ENCODE measurements at regions not wholly inside any gene's neighbourhood (a gene's known extent, or its start where the extent isn't known, plus 50 kb on each side); places are given as distances from the start of the nearest gene placed in this dataset.
A peak's percentile ranks its signal among the peaks of the same experiment; 100 is the strongest.

GRCh38 chr13:95352486-95352885 is 51.2 kb upstream of the ABCC4 start:
- no peak for DNase-seq (ENCODE audit: low spot score)

- DNase-seq (ENCODE audit: low spot score), result no peak
Measured at GRCh38 chr13:95354156-95354555, 52.9 kb upstream of the ABCC4 start.

- no peak for DNase-seq (ENCODE audit: low spot score)
Measured at GRCh38 chr13:95354680-95355487, 53.6 kb upstream of the ABCC4 start.

- DNase-seq (ENCODE audit: low spot score), result peak; percentile 29
Measured at GRCh38 chr13:95355494-95355893, 54.2 kb upstream of the ABCC4 start.

GRCh38 chr13:95356916-95357315 is 55.7 kb upstream of the ABCC4 start:
- no peak for DNase-seq (ENCODE audit: low spot score)

- DNase-seq (ENCODE audit: low spot score), result no peak
Measured at GRCh38 chr13:95357875-95358274, 56.6 kb upstream of the ABCC4 start.

- no peak for DNase-seq (ENCODE audit: low spot score)
Measured at GRCh38 chr13:95360052-95360451, 58.8 kb upstream of the ABCC4 start.

GRCh38 chr13:95360464-95361097 is 59.3 kb upstream of the ABCC4 start:
- DNase-seq (ENCODE audit: low spot score), result no peak

- no peak for DNase-seq (ENCODE audit: low spot score)
Measured at GRCh38 chr13:95361686-95362085, 60.4 kb upstream of the ABCC4 start.

GRCh38 chr13:95362666-95363065 is 61.4 kb upstream of the ABCC4 start:
- no peak for DNase-seq (ENCODE audit: low spot score)

- no peak for DNase-seq (ENCODE audit: low spot score)
Measured at GRCh38 chr13:95367309-95367843, 66.1 kb upstream of the ABCC4 start.

GRCh38 chr13:95368998-95369397 is 67.7 kb upstream of the ABCC4 start:
- no peak for DNase-seq (ENCODE audit: low spot score)

- DNase-seq (ENCODE audit: low spot score), result no peak
Measured at GRCh38 chr13:95375706-95376105, 74.5 kb upstream of the ABCC4 start.

GRCh38 chr13:95378603-95379002 is 77.4 kb upstream of the ABCC4 start:
- no peak for DNase-seq (ENCODE audit: low spot score)

GRCh38 chr13:95380468-95381211 is 79.4 kb upstream of the ABCC4 start:
- DNase-seq (ENCODE audit: low spot score), result peak; percentile 85

- DNase-seq (ENCODE audit: low spot score), result no peak
Measured at GRCh38 chr13:95381212-95381527, 79.9 kb upstream of the ABCC4 start.

- DNase-seq (ENCODE audit: low spot score), result no peak
Measured at GRCh38 chr13:95382411-95382810, 81.2 kb upstream of the ABCC4 start.

GRCh38 chr13:95382916-95383315 is 81.7 kb upstream of the ABCC4 start:
- DNase-seq (ENCODE audit: low spot score), result no peak

- no peak for DNase-seq (ENCODE audit: low spot score)
Measured at GRCh38 chr13:95385373-95385772, 84.1 kb upstream of the ABCC4 start.

GRCh38 chr13:95385798-95386197 is 84.5 kb upstream of the ABCC4 start:
- DNase-seq (ENCODE audit: low spot score), result no peak

- no peak for DNase-seq (ENCODE audit: low spot score)
Measured at GRCh38 chr13:95386370-95386769, 85.1 kb upstream of the ABCC4 start.

GRCh38 chr13:95387733-95388207 is 86.5 kb upstream of the ABCC4 start:
- DNase-seq (ENCODE audit: low spot score), result no peak

Measured in kidney capillary endothelial cell (primary cell).